ENCODE measurements at regions not wholly inside any gene's neighbourhood (a gene's known extent, or its start where the extent isn't known, plus 50 kb on each side); places are given as distances from the start of the nearest gene placed in this dataset.

GRCh38 chr6:40928763-40929162, 110.3 kb downstream of the UNC5CL start:
- CTCF ChIA-PET (ENCODE audit: partially characterized antibody): interaction anchor here (0.6 to 1.6 kb wide), 3 partner anchors 10 to 171 kb away, joined by 3 to 4 read pairs (median 3); no protein-coding TSS in a partner anchor
- H3K4me1 ChIP-seq (replicated peaks in 1 of 4; ENCODE audit: control insufficient read depth in 3 of 4, insufficient read depth in 4 of 4, low read length in 3 of 4): no peaks in the 10 kb centered on the region
- H3K4ac ChIP-seq (replicated peaks; ENCODE audit: insufficient read length, low read depth, low read length): no peak overlapping the region
- H2BK12ac ChIP-seq (ENCODE audit: low read depth, low read length): no peak overlapping the region
- no peak for DNase-seq (ENCODE audit: low read depth in 1 of 2, low spot score in 2 of 2)
- no peak overlapping the region for H2AK5ac ChIP-seq (ENCODE audit: low read depth, low read length)
- H3K4me3 ChIP-seq (ENCODE audit: extremely low read depth in 1 of 4, insufficient read depth in 2 of 4, low read depth in 3 of 4, low read length in 4 of 4): no peak overlapping the region
- no peak overlapping the region for H3K18ac ChIP-seq (ENCODE audit: extremely low read depth, low read length)
- no peaks in the 10 kb centered on the region for H4K20me1 ChIP-seq (replicated peaks in 1 of 2; ENCODE audit: control insufficient read depth in 1 of 2, insufficient read depth in 2 of 2, low read length in 2 of 2)
- no peak overlapping the region for H3K23ac ChIP-seq (ENCODE audit: insufficient read length)
- WGBS, 2 experiments (ENCODE audit: extremely low coverage in 1 of 2, insufficient coverage in 1 of 2, insufficient read length in 1 of 2, insufficient replicate concordance in 2 of 2, low coverage in 1 of 2, low lambda C conversion rate in 2 of 2, missing lambda C conversion rate in 1 of 2): 100% methylated on average over 3 of the region's 3 CpGs; no CpG with 5 or more reads in 1 of the 2 experiments
- no peaks in the 10 kb centered on the region for H3K9me3 ChIP-seq (ENCODE audit: insufficient read depth in 2 of 2, low read depth in 1 of 2, low read length in 1 of 2)
- no peak overlapping the region for H2BK120ac ChIP-seq (replicated peaks; ENCODE audit: low read depth, low read length)
- H3K79me1 ChIP-seq (ENCODE audit: low read depth, low read length): no peaks in the 10 kb centered on the region
- no peak overlapping the region for H4K5ac ChIP-seq (ENCODE audit: insufficient read length, low read depth, low read length)
- no peaks in the 10 kb centered on the region for H3K36me3 ChIP-seq (ENCODE audit: control insufficient read depth in 2 of 4, insufficient read depth in 4 of 4, low read length in 3 of 4)
- no peak overlapping the region for H3K56ac ChIP-seq (replicated peaks; ENCODE audit: insufficient read length, low read depth, low read length)
- no peak overlapping the region for H2AFZ ChIP-seq (ENCODE audit: low read length)
- H4K8ac ChIP-seq (ENCODE audit: extremely low read depth, insufficient read depth, low read length): no peak overlapping the region
- no peak overlapping the region for H2BK15ac ChIP-seq (ENCODE audit: low read length)
- no peaks in the 10 kb centered on the region for H3K79me2 ChIP-seq (ENCODE audit: control insufficient read depth in 1 of 2, insufficient read depth in 2 of 2, low read length in 2 of 2)
- no peak overlapping the region for H2BK5ac ChIP-seq (ENCODE audit: low read depth, low read length)
- H4K91ac ChIP-seq (replicated peaks; ENCODE audit: insufficient read length, low read length): no peak overlapping the region
- no peak overlapping the region for H3K9ac ChIP-seq (replicated peaks in 1 of 4; ENCODE audit: extremely low read depth in 1 of 4, low read depth in 3 of 4, low read length in 3 of 4)
- H3K23me2 ChIP-seq (ENCODE audit: low read depth, low read length): no peaks in the 10 kb centered on the region
- POLR2A ChIA-PET (ENCODE audit: partially characterized antibody): no interaction called here
- no peak for FAIRE-seq
- no peak overlapping the region for H3K14ac ChIP-seq (ENCODE audit: insufficient read length)
- no peak overlapping the region for H3K4me2 ChIP-seq (ENCODE audit: insufficient read depth in 1 of 2, low read depth in 2 of 2, low read length in 2 of 2)
- H2BK20ac ChIP-seq (ENCODE audit: low read length): no peak overlapping the region
- no peaks in the 10 kb centered on the region for H3K27me3 ChIP-seq (replicated peaks in 1 of 4; ENCODE audit: control insufficient read depth in 3 of 4, extremely low read depth in 1 of 4, insufficient read depth in 3 of 4, low read length in 3 of 4)
- H3K27ac ChIP-seq (ENCODE audit: low read depth, low read length): no peak overlapping the region
- TF ChIP-seq RAD21 (IDR thresholded peaks at IDR 0.05 in 1 of 2, conservative IDR thresholded peaks at IDR 0.05 in 1 of 2; ENCODE audit: low read depth in 2 of 2, low read length in 2 of 2) (no peak), GABPA (IDR thresholded peaks at IDR 0.05; ENCODE audit: borderline replicate concordance, insufficient read depth, low read length) (no peak), SP2 (IDR thresholded peaks at IDR 0.05; ENCODE audit: low read length) (no peak), BRCA1 (IDR thresholded peaks at IDR 0.05; ENCODE audit: low read depth, low read length) (no peak), SAP30 (IDR thresholded peaks at IDR 0.05; ENCODE audit: insufficient read depth, insufficient replicate concordance, low read length) (no peak), MAX (IDR thresholded peaks at IDR 0.05) (no peak), EGR1 (IDR thresholded peaks at IDR 0.05; ENCODE audit: borderline replicate concordance, low read depth, low read length) (no peak), KDM1A (IDR thresholded peaks at IDR 0.05; ENCODE audit: borderline replicate concordance, low read length) (no peak), CHD2 (IDR thresholded peaks at IDR 0.05; ENCODE audit: low read length) (no peak), JUN (IDR thresholded peaks at IDR 0.05; ENCODE audit: low read depth, low read length) (no peak), RNF2 (IDR thresholded peaks at IDR 0.05; ENCODE audit: borderline replicate concordance, low read depth, low read length, missing control alignments, poor library complexity, severe bottlenecking) (no peak), CTBP2 (IDR thresholded peaks at IDR 0.05; ENCODE audit: borderline replicate concordance, insufficient read depth, insufficient read length, low read length) (no peak), RFX5 (IDR thresholded peaks at IDR 0.05; ENCODE audit: borderline replicate concordance, low read depth, low read length) (no peak), JUND (IDR thresholded peaks at IDR 0.05; ENCODE audit: low read length) (no peak)
